Prostate gland (tissue), 2 donors: ENCODE measurements at regions not wholly inside any gene's neighbourhood (a gene's known extent, or its start where the extent isn't known, plus 50 kb on each side); places are given as distances from the start of the nearest gene placed in this dataset.
"Not testable (repeated sequence)": the region's sequence is repeated elsewhere in the genome, so short reads cannot be mapped to it uniquely, and the experiment has no call there.

Experiments used
- DNase-seq: peaks from one replicate; pipeline ENCODE4 v3.0.0-alpha.2; 2019; ENCODE audit warnings: low spot score
- H3K27ac ChIP-seq, 2 donors: fragments of 200-600 bp; sonication (generic); 2 replicates each; pipeline ENCODE4 v1.5.1; 2017 to 2019
- H3K27me3 ChIP-seq: fragments of 200-600 bp; sonication (generic); replicated peaks from 2 replicates; pipeline ENCODE4 v1.5.1; 2019; ENCODE audit not compliant: insufficient read depth
- H3K36me3 ChIP-seq, 2 donors: fragments of 200-600 bp; sonication (generic); 1 replicate in 1 of 2; 2 replicates in 1 of 2; pipeline versions ENCODE4 v1.5.1 to v1.8.1; 2017 to 2019
- H3K4me1 ChIP-seq: fragments of 200-600 bp; sonication (generic); replicated peaks from 2 replicates; pipeline ENCODE4 v1.5.1; 2019
- H3K4me3 ChIP-seq, 2 donors: fragments of 200-600 bp; sonication (generic); 2 replicates each; pipeline ENCODE4 v1.5.1; 2017 to 2019
- H3K9me3 ChIP-seq: fragments of 200-600 bp; sonication (generic); 2 replicates; pipeline ENCODE4 v1.5.1; 2017
- CTCF ChIP-seq, 4 experiments: fragments of 200-600 bp in 2 of 4; fragments of 450-650 bp in 2 of 4; sonication (generic) in 2 of 4; IDR thresholded peaks; 1 replicate in 3 of 4; 2 replicates in 1 of 4; pipeline ENCODE4 v1.5.1; 2016 to 2019; ENCODE audit warnings: antibody characterized with exemption in 4 of 4, mild to moderate bottlenecking in 2 of 4, moderate library complexity in 2 of 4
- POLR2A ChIP-seq: fragments of 450-650 bp; IDR thresholded peaks from one replicate; pipeline ENCODE4 v1.6.1; 2016; ENCODE audit warnings: antibody characterized with exemption, mild to moderate bottlenecking
- POLR2AphosphoS5 ChIP-seq: sonication (generic); formaldehyde crosslinking; IDR thresholded peaks from one replicate; pipeline ENCODE4 v1.6.1; 2017; ENCODE audit warnings: antibody characterized with exemption
- WGBS: methylation state at CpG from one replicate; pipeline ENCODE4 v1.1.5; 2018; 5-methylcytosine and 5-hydroxymethylcytosine counted together
- intact Hi-C: fragments of 100-400 bp; cut with DNase I; formaldehyde crosslinking; loops from one replicate; pipeline ENCODE4 v1.14.2; 2022

- intact Hi-C loops: loop anchor here (5.0 kb wide), 1 partner anchor 60 kb away; the partner anchor contains the start of gene RASSF3
- not testable (repeated sequence) for H3K36me3 ChIP-seq, H3K27me3 ChIP-seq, DNase-seq, H3K4me3 ChIP-seq, H3K4me1 ChIP-seq, H3K9me3 ChIP-seq, H3K27ac ChIP-seq
- WGBS: 90% methylated on average over 7 of the region's 7 CpGs
Observed at GRCh38 chr12:64552510-64552909, 57.8 kb upstream of the RASSF3 start.

- not testable (repeated sequence) for H3K4me1 ChIP-seq, H3K36me3 ChIP-seq, H3K27ac ChIP-seq, H3K4me3 ChIP-seq, H3K27me3 ChIP-seq, DNase-seq, H3K9me3 ChIP-seq
- 78% methylated on average over 2 of the region's 2 CpGs for WGBS
- intact Hi-C loops: loop anchor here (5.0 kb wide), 1 partner anchor 59 kb away; the partner anchor contains the start of gene RASSF3
Observed at GRCh38 chr12:64553689-64554088, 56.6 kb upstream of the RASSF3 start.

GRCh38 chr12:64556231-64556630 is 54.1 kb upstream of the RASSF3 start:
- Histone ChIP-seq H3K27ac (no peak overlapping the region), H3K36me3 (no peaks in the 10 kb centered on the region), H3K4me3 (no peak overlapping the region), H3K27me3 (no peaks in the 10 kb centered on the region), H3K9me3 (no peaks in the 10 kb centered on the region), H3K4me1 (peaks cover 6% of the 10 kb centered on the region)
- intact Hi-C loops: no loop called here
- DNase-seq: no peak
- TF ChIP-seq POLR2AphosphoS5 (no peak), POLR2A (no peak)
- WGBS: 97% methylated on average over 4 of the region's 4 CpGs

- intact Hi-C loops: no loop called here
- Histone ChIP-seq H3K4me1 (no peaks in the 10 kb centered on the region), H3K36me3 (no peaks in the 10 kb centered on the region), H3K9me3 (no peaks in the 10 kb centered on the region), H3K4me3 (no peak overlapping the region), H3K27me3 (no peaks in the 10 kb centered on the region), H3K27ac (no peak overlapping the region)
- 84% methylated on average over 7 of the region's 7 CpGs for WGBS
- no peak for DNase-seq
- TF ChIP-seq CTCF (IDR thresholded peaks at IDR 0.05): no peak
- TF ChIP-seq POLR2AphosphoS5: no peak
- TF ChIP-seq POLR2A: no peak
Observed at GRCh38 chr12:64558754-64559153, 51.5 kb upstream of the RASSF3 start.

GRCh38 chr12:64560396-64561301 is 49.6 kb upstream of the RASSF3 start:
- DNase-seq: no peak
- 65% methylated on average over 12 of the region's 12 CpGs for WGBS

More at GRCh38 chr12:64560396-64561301, 49.6 kb upstream of the RASSF3 start:
- TF ChIP-seq POLR2AphosphoS5: no peak
- no peak for TF ChIP-seq POLR2A
- TF ChIP-seq CTCF (IDR thresholded peaks at IDR 0.05): no peak
- intact Hi-C loops: no loop called here
- Histone ChIP-seq H3K4me3 (no peak overlapping the region), H3K4me1 (no peaks in the 10 kb centered on the region), H3K27me3 (no peaks in the 10 kb centered on the region), H3K9me3 (no peaks in the 10 kb centered on the region), H3K27ac (no peak overlapping the region), H3K36me3 (no peaks in the 10 kb centered on the region)
